Stomach (tissue), 4 donors: ENCODE measurements at regions not wholly inside any gene's neighbourhood (a gene's known extent, or its start where the extent isn't known, plus 50 kb on each side); places are given as distances from the start of the nearest gene placed in this dataset.
"Not testable (repeated sequence)": the region's sequence is repeated elsewhere in the genome, so short reads cannot be mapped to it uniquely, and the experiment has no call there.

ENCODE experiments used
- CTCF ChIP-seq, 7 experiments: fragments of 450-650 bp in 4 of 7; fragments of 200-600 bp in 3 of 7; sonication (generic) in 3 of 7; IDR thresholded peaks; one replicate each; pipeline ENCODE4 v1.5.1; 2016 to 2019; ENCODE audit warnings: antibody characterized with exemption in 7 of 7, control low read depth in 2 of 7, mild to moderate bottlenecking in 1 of 7
- POLR2AphosphoS5 ChIP-seq, 3 donors: sonication (generic); formaldehyde crosslinking; IDR thresholded peaks; one replicate each; pipeline ENCODE4 v1.6.1; 2016; ENCODE audit warnings: antibody characterized with exemption in 3 of 3

- not testable (repeated sequence) for TF ChIP-seq POLR2AphosphoS5, CTCF (IDR thresholded peaks at IDR 0.05)
Measured at GRCh38 chr3:103297502-103297901, 862.7 kb downstream of the ZPLD1 start.
